ENCODE measurements at regions not wholly inside any gene's neighbourhood (a gene's known extent, or its start where the extent isn't known, plus 50 kb on each side); places are given as distances from the start of the nearest gene placed in this dataset.
"Not testable (repeated sequence)": the region's sequence is repeated elsewhere in the genome, so short reads cannot be mapped to it uniquely, and the experiment has no call there.

DNA sequence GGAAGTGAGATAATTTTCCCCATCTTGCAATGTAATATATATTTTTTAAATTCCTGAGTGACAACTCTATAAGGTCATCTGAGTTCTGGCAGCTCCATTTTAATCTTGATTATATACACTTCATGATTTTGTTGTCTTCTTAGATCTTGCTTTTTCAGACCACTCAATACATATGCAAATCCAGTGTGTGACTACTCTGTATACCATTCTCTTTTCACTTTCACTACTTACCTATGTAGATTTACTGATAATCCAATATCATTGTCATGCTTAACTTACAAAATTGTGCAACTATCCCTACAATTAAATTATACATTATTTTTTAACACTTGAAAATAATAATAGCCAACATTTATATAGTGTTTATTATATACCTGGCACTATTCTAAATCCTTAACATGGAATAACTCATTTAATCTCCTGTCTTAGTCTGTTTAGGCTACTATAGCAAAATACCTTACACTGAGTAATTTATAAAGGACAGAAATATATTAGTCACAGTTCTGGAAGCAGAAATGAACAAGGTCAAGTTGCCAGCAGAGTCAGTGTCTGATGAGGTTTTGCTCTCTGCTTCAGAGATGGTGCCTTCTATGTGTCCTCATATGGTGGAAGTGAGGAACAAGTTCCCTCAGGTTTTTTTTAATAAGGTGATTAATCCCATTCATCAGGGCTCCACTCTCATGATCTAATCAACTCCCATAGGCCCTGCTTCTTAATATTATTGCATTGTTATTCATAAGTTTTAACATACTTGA is 338.5 kb downstream of the TUSC7 start:
- no peak overlapping the region for H3K4me3 ChIP-seq (ENCODE audit: low read depth, low read length)
- TF ChIP-seq, protein P1, sequence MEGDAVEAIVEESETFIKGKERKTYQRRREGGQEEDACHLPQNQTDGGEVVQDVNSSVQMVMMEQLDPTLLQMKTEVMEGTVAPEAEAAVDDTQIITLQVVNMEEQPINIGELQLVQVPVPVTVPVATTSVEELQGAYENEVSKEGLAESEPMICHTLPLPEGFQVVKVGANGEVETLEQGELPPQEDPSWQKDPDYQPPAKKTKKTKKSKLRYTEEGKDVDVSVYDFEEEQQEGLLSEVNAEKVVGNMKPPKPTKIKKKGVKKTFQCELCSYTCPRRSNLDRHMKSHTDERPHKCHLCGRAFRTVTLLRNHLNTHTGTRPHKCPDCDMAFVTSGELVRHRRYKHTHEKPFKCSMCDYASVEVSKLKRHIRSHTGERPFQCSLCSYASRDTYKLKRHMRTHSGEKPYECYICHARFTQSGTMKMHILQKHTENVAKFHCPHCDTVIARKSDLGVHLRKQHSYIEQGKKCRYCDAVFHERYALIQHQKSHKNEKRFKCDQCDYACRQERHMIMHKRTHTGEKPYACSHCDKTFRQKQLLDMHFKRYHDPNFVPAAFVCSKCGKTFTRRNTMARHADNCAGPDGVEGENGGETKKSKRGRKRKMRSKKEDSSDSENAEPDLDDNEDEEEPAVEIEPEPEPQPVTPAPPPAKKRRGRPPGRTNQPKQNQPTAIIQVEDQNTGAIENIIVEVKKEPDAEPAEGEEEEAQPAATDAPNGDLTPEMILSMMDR (conservative IDR thresholded peaks at IDR 0.05; ENCODE audit: low read depth, low read length) = no peak

DNA sequence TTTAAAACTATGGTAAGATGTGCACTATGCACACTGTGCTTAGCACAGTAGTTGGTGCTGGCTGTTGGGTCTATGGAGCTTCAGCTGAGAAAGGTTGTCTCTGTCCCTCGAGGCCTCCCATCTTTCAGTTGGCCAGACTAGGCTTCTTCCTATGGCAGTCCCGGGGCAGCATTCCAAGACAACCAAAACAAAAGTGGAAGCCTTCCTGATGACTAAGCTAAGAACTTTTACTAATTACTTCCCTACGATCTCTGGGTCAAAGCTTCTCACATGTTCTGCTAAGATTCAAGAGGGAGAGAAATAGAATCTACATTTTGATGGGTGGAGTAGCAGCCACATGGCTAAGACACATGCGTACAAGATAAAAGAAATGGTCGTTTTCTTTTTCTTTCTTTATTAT is 342.8 kb downstream of the TUSC7 start:
- TF ChIP-seq, protein P1 (conservative IDR thresholded peaks at IDR 0.05; ENCODE audit: low read depth, low read length) = no peak
- no peak overlapping the region for H3K4me3 ChIP-seq (ENCODE audit: low read depth, low read length)
- no peak for DNase-seq (ENCODE audit: low read depth)

More for the DNA sequence above, 338.5 kb downstream of the TUSC7 start:
- no peak for DNase-seq (ENCODE audit: low read depth)

DNA sequence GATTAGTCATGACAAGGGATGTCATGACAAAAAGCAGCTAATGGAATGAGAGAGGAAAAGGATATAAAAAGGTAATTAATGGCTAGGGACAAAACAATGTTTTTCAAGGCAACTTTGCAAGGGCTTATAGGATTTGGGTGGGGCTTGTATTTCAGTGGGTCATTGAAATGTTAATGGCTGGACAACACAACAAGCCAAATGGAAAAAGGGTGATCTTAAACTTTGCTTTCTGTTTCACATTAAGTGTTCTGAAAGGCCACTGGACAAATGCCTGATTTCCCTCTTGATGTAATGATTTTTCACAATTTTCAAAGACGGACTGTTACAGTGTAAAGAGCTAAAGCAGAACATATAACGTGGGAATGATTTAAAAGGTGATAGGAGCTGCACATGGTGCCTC is 345.0 kb downstream of the TUSC7 start:
- TF ChIP-seq, protein P1 (conservative IDR thresholded peaks at IDR 0.05; ENCODE audit: low read depth, low read length) = no peak
- H3K4me3 ChIP-seq (ENCODE audit: low read depth, low read length) = no peak overlapping the region
- no peak for DNase-seq (ENCODE audit: low read depth)

DNA sequence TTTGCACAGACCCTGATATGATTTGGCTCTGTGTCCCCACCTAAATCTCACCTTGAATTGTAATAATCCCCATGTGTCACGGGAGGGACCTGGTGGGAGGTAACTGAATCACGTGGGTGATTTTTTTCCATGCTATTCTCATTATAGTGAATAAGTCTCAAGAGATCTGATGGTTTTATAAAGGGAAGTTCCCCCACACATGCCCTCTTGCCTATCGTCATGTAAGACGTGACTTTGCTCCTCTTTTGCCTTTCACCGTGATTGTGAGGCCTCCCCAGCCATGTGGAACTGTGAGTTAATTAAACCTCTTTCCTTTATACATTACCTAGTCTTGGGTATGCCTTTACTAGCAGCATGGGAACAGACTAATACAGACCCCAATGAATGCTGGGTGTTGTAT is 347.4 kb downstream of the TUSC7 start:
- not testable (repeated sequence) for DNase-seq (ENCODE audit: low read depth); H3K4me3 ChIP-seq (ENCODE audit: low read depth, low read length)

DNA sequence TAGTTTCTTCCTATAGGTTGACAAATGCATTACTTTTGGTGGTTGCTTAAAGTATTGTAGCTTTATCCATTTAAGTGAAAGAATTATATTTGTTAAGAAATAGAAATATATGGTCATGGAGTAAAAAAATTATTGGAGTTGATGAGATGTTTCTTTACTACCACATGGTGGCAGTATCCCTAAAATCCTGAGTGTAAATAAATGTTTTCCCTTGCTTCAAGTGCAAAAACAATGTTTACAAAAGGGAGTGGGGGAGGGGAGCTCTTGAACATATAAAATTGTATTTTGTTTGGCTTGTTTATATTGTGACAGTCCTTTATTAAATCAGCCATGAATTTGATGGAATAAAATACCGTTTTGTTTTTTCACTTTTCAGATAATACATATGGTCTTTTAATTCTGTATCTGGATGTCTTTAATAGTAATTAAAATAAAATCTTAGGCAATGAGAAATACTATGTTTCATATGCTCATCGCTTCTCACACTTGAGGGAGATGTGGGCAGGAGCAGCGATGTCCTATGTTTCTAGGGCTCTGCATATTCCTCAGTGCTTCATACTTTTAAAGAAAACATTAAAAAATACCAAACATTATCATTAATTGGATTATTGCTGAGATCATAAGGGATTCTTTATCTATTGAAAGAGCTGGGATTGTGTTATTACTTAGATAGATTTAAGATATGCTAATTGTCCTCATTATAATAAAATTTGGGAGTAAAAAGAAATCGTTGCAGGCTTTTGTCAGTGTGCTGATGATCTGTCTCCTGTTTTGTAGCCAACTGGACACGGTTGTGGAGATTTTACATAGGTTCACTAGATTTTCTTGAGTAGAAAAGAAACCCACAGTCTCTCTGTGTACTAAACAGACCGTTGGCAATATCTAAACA is 349.7 kb downstream of the TUSC7 start:
- no peak overlapping the region for H3K4me3 ChIP-seq (ENCODE audit: low read depth, low read length)
- TF ChIP-seq, protein P1 (conservative IDR thresholded peaks at IDR 0.05; ENCODE audit: low read depth, low read length) = peak; percentile 55
- no peak for DNase-seq (ENCODE audit: low read depth)

DNA sequence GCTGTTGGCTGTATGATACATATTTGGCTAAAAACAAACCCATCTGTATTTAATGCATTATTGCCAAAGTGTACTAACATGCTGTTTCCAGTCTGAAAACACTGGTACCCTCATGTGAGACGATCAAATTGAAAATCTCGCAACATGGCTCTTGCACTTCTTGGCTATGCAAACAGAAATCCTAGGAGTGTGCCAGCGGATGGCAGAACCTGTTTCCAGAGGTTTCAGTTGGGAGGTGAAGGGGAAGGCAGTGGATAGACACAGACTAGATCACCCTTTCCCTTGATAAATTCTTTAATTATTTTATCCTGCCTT is 350.3 kb downstream of the TUSC7 start:
- TF ChIP-seq, protein P1 (conservative IDR thresholded peaks at IDR 0.05; ENCODE audit: low read depth, low read length) = no peak
- no peak for DNase-seq (ENCODE audit: low read depth)
- H3K4me3 ChIP-seq (ENCODE audit: low read depth, low read length) = no peak overlapping the region

DNA sequence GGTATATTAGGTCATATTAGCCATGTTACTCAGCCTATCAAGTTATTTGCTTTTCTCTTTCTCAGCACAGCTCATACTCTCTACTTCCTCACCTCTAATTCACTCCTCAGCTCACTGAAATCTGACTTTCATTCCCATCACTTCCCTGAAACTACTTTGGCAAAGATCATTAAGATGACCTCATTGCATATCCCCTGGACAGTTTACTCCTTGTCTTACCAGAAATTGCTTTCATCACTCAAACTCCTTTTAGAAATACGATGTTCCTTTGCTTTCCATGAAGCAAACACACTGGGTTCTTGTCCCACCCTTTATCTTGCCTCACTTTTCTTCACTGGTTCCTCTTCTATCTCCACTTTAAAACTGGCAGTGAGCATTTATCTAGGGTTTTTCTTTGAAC is 354.4 kb downstream of the TUSC7 start:
- DNase-seq (ENCODE audit: low read depth) = peak; percentile 41
- no peak overlapping the region for H3K4me3 ChIP-seq (ENCODE audit: low read depth, low read length)

More for the DNA sequence above, 354.4 kb downstream of the TUSC7 start:
- TF ChIP-seq, protein P1 (conservative IDR thresholded peaks at IDR 0.05; ENCODE audit: low read depth, low read length) = no peak

Data from epithelial cell of proximal tubule (primary cell).